IPS-18a (cell line): ENCODE measurements at regions not wholly inside any gene's neighbourhood (a gene's known extent, or its start where the extent isn't known, plus 50 kb on each side); places are given as distances from the start of the nearest gene placed in this dataset.

ENCODE experiments used
- H3K27ac ChIP-seq: one replicate; pipeline ENCODE4 v1.5.1; 2013; ENCODE audit warnings: low read length
- H3K27me3 ChIP-seq: one replicate; pipeline ENCODE4 v1.6.1; 2013; ENCODE audit warnings: mild to moderate bottlenecking, low read length; ENCODE audit not compliant: control insufficient read depth, insufficient read depth
- H3K36me3 ChIP-seq: one replicate; pipeline ENCODE4 v1.6.1; 2013; ENCODE audit warnings: low read depth, low read length; ENCODE audit not compliant: control insufficient read depth
- H3K4me1 ChIP-seq: one replicate; pipeline ENCODE4 v1.6.1; 2013; ENCODE audit warnings: low read depth, low read length; ENCODE audit not compliant: control insufficient read depth
- H3K4me3 ChIP-seq: one replicate; pipeline ENCODE4 v1.5.1; 2013; ENCODE audit warnings: low read length
- H3K9ac ChIP-seq: one replicate; pipeline ENCODE4 v1.6.1; 2013; ENCODE audit warnings: mild to moderate bottlenecking, low read length, moderate library complexity
- H3K9me3 ChIP-seq: one replicate; pipeline ENCODE4 v1.6.1; 2013; ENCODE audit warnings: low read depth, low read length; ENCODE audit not compliant: control insufficient read depth

DNA sequence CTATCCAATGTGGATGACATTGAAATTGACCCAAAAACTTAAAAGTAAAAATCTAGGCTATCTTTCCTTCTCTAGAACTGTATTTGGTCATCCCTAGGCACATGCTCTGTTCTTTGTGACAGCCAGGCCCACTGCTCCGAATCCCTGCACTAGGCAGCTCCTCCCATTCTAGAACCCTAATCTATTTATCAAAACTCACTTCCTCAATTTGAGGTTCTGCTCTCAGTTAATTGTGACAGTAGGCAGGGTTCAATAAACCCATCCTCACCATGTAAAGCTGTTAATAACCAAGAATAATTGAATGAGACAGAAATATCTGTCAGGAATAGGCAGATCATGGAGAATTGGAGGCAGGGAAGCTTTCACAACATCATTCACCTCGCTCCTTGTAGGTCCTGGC, 51.9 kb upstream of the IRF2 start:
- no peak overlapping the region for H3K27ac ChIP-seq
- H3K9ac ChIP-seq = no peak overlapping the region
- no peaks in the 10 kb centered on the region for H3K4me1 ChIP-seq
- H3K36me3 ChIP-seq = no peaks in the 10 kb centered on the region
- no peaks in the 10 kb centered on the region for H3K9me3 ChIP-seq
- no peak overlapping the region for H3K4me3 ChIP-seq
- H3K27me3 ChIP-seq = no peaks in the 10 kb centered on the region
